ENCODE measurements at regions not wholly inside any gene's neighbourhood (a gene's known extent, or its start where the extent isn't known, plus 50 kb on each side); places are given as distances from the start of the nearest gene placed in this dataset.

DNA sequence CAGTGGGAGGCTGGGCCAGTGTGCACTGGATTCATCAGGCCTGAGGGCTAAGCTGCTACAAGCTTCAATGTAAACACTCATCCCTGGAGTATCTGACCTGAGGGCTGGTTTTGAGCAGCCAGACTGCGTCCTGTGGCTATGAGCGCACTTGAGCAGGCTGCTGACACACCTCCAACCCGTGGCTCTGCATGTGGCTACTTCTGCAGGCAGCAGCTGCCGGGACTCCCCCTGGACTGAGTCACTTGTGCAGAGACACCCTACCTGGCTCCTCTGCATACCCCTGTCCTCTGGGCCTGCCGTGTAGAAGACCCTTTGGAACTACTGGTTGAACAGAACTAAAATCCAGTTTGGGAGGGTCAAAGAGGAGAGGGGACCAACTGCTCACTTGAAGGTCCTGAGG is 172.0 kb downstream of the SCP2D1 start:
- TF ChIP-seq, protein P1, sequence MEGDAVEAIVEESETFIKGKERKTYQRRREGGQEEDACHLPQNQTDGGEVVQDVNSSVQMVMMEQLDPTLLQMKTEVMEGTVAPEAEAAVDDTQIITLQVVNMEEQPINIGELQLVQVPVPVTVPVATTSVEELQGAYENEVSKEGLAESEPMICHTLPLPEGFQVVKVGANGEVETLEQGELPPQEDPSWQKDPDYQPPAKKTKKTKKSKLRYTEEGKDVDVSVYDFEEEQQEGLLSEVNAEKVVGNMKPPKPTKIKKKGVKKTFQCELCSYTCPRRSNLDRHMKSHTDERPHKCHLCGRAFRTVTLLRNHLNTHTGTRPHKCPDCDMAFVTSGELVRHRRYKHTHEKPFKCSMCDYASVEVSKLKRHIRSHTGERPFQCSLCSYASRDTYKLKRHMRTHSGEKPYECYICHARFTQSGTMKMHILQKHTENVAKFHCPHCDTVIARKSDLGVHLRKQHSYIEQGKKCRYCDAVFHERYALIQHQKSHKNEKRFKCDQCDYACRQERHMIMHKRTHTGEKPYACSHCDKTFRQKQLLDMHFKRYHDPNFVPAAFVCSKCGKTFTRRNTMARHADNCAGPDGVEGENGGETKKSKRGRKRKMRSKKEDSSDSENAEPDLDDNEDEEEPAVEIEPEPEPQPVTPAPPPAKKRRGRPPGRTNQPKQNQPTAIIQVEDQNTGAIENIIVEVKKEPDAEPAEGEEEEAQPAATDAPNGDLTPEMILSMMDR (IDR thresholded peaks at IDR 0.05; ENCODE audit: poor library complexity, severe bottlenecking) = no peak
- TF ChIP-seq EP300 (conservative IDR thresholded peaks at IDR 0.05; ENCODE audit: poor library complexity, severe bottlenecking) (no peak), RAD21 (conservative IDR thresholded peaks at IDR 0.05) (no peak), TAF1 (IDR thresholded peaks at IDR 0.05; ENCODE audit: low read depth) (no peak)

Data from neural cell (in vitro differentiated cells).